NB4 (cell line): ENCODE measurements at regions not wholly inside any gene's neighbourhood (a gene's known extent, or its start where the extent isn't known, plus 50 kb on each side); places are given as distances from the start of the nearest gene placed in this dataset.

Experiments used
- MYC ChIP-seq: IDR thresholded peaks from 2 replicates; pipeline ENCODE4 v1.6.1; 2011; ENCODE audit warnings: low read depth, low read length
- POLR2A ChIP-seq: IDR thresholded peaks from 2 replicates; pipeline ENCODE4 v1.6.1; 2011; ENCODE audit warnings: mild to moderate bottlenecking; ENCODE audit not compliant: insufficient read length; ENCODE audit errors: extremely low read depth
- TF ChIP-seq, protein P1 (sequence below): IDR thresholded peaks from 2 replicates; pipeline ENCODE4 v1.6.1; 2011; ENCODE audit warnings: low read depth, low read length
- TF ChIP-seq, protein P2 (sequence below): IDR thresholded peaks from one replicate; pipeline ENCODE4 v1.5.1; 2012; ENCODE audit warnings: low read depth, low read length

DNA sequence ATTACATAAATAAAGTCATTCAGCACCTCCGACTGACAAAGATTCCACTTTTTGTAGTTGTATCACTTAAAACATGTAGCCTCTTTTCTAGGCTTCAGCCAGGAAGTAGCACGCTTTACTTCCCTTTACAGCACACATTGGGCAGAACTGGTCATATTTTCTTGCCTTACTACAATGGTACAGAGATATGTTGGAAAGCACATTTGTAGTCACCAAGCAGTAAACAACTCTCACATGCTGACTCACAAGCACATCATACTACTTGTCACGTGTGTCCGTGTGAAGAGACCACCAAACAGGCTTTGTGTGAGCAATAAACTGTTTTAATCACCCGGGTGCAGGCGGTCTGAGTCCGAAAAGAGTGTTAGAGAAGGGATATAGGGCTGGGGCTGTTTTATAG is 1071.8 kb downstream of the DNAJB9 start:
- TF ChIP-seq, protein P1, sequence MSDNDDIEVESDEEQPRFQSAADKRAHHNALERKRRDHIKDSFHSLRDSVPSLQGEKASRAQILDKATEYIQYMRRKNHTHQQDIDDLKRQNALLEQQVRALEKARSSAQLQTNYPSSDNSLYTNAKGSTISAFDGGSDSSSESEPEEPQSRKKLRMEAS: no peak
- TF ChIP-seq, protein P2, sequence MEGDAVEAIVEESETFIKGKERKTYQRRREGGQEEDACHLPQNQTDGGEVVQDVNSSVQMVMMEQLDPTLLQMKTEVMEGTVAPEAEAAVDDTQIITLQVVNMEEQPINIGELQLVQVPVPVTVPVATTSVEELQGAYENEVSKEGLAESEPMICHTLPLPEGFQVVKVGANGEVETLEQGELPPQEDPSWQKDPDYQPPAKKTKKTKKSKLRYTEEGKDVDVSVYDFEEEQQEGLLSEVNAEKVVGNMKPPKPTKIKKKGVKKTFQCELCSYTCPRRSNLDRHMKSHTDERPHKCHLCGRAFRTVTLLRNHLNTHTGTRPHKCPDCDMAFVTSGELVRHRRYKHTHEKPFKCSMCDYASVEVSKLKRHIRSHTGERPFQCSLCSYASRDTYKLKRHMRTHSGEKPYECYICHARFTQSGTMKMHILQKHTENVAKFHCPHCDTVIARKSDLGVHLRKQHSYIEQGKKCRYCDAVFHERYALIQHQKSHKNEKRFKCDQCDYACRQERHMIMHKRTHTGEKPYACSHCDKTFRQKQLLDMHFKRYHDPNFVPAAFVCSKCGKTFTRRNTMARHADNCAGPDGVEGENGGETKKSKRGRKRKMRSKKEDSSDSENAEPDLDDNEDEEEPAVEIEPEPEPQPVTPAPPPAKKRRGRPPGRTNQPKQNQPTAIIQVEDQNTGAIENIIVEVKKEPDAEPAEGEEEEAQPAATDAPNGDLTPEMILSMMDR: no peak
- no peak for TF ChIP-seq POLR2A
- no peak for TF ChIP-seq MYC
